ENCODE measurements at regions not wholly inside any gene's neighbourhood (a gene's known extent, or its start where the extent isn't known, plus 50 kb on each side); places are given as distances from the start of the nearest gene placed in this dataset.
"Not testable (repeated sequence)": the region's sequence is repeated elsewhere in the genome, so short reads cannot be mapped to it uniquely, and the experiment has no call there.

DNA sequence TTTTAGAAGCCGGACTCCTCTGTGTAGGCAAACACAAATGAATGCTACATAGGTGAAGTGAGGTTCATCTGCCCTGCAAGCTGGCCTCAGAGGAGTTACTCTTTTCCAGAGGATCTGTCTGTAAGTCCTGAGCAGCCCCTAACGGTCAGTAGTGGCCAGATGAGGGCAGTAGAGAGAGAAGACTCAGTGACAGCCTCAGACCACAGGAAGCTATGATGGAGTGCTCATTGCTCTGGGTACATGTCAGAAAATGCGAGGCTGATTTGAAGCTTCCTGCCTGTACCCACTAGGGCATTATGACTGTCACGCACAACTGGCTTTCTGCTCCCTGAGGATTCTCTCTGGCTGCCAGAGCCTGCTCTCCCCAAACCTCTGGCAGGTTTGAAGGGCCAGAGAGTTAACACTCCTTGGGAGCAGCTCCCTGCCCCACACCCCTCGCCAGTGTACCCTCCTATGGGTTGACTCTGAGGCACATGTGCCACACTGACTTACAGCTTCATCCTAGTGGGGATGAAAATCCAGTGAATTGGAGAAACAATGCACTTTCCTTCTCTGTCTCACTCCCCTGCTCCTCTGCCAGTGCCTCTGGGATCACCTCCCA lies 141.5 kb downstream of the GABRG2 start:
- DNase-seq (ENCODE audit: low read depth in 2 of 3, low spot score in 1 of 3): peak in 1 of 3 donors; percentile 1

GRCh38 chr5:162214551-162214950 lies 147.0 kb downstream of the GABRG2 start:
- DNase-seq (ENCODE audit: low read depth in 2 of 3, low spot score in 1 of 3): no peak

GRCh38 chr5:162217037-162217436 lies 149.5 kb downstream of the GABRG2 start:
- no peak for DNase-seq (ENCODE audit: low read depth in 2 of 3, low spot score in 1 of 3)

- no peak for DNase-seq (ENCODE audit: low read depth in 2 of 3, low spot score in 1 of 3)
Measured at GRCh38 chr5:162221910-162222309, 154.3 kb downstream of the GABRG2 start.

GRCh38 chr5:162227075-162227474 lies 159.5 kb downstream of the GABRG2 start:
- no peak for DNase-seq (ENCODE audit: low read depth in 2 of 3, low spot score in 1 of 3)

GRCh38 chr5:162230348-162230747 lies 162.8 kb downstream of the GABRG2 start:
- no peak for DNase-seq (ENCODE audit: low read depth in 2 of 3, low spot score in 1 of 3)

DNA sequence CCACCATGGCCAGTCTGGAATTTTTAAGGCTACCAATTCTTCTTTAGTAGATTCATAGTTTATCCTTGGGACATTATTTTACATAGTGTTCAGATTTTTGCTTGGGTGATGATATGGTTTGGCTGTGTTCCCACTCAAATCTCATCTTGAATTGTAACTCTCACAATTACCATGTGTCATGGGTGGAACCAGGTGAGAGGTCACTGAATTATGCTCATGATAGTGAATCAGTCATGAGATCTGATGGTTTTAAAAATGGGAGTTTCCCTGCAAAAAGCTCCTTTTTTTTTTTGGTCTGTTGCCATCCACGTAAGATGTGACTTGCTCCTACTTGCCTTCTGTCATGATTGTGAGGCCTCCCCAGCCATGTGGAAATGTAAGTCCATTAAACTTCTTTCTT lies 163.9 kb downstream of the GABRG2 start:
- DNase-seq (ENCODE audit: low read depth in 2 of 3, low spot score in 1 of 3): no peak

DNA sequence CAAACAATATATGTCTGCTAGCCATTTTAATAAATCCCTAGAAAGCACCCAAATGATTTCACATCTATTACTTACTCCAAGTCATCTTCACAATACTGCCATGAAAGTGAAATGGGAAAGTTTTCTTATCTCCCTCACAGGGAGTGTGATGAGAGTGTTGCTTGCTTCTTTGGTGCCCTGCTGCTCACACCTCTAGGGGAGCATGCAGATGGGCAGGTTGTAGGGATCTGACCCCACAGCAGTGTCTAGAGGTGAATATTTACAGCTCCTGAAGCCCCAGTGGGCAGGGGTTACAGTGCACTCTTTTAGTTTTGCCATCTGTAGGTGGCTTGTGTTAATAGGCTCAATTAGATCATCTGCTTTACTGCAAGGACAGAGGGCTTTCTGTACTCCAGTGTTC lies 173.2 kb downstream of the GABRG2 start:
- no peak for DNase-seq (ENCODE audit: low read depth in 2 of 3, low spot score in 1 of 3)

DNA sequence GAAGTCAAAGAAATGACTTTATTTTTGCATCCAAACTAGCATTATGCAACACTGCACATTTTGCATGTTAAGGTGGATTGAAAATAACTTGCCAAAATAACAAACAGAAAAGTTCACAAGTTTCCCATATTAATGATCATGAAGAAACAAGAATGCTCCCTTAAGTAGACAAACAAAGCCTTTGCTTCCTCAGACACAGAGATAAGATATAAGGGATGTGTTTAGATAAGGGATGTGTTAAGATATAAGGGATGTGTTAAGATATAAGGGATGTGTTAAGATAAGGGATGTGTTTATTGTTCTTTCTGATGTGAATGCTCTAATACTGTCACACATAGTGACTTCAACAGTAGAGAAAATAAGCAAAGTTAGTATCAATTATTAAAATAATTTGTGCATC lies 174.8 kb downstream of the GABRG2 start:
- DNase-seq (ENCODE audit: low read depth in 2 of 3, low spot score in 1 of 3): no peak

- DNase-seq (ENCODE audit: low read depth in 2 of 3, low spot score in 1 of 3): no peak
Measured at GRCh38 chr5:162243651-162244050, 176.1 kb downstream of the GABRG2 start.

- no peak for DNase-seq (ENCODE audit: low read depth in 2 of 3, low spot score in 1 of 3)
Measured at GRCh38 chr5:162248107-162248713, 180.6 kb downstream of the GABRG2 start.

DNA sequence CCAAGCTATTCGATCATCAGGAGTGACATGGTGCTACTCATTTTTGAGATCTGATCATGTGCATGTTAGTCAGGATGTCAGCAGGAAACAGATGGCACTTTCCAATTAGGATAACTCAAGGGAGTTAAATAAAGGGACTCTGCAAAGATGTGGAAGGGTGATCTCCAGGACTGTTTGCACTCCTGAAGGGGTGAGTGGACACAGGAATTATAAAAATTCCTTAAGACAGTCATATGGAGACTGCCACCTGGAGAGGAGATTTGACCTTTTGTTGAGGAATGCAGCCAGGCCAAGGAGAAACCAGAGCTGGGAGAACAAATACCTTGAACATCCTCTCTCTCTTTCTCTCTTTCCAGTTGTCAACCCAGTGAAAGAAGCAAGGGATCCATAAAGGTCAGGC lies 189.1 kb downstream of the GABRG2 start:
- no peak for DNase-seq (ENCODE audit: low read depth in 2 of 3, low spot score in 1 of 3)

- no peak for DNase-seq (ENCODE audit: low read depth in 2 of 3, low spot score in 1 of 3)
Measured at GRCh38 chr5:162268694-162269481, 201.3 kb downstream of the GABRG2 start.

DNA sequence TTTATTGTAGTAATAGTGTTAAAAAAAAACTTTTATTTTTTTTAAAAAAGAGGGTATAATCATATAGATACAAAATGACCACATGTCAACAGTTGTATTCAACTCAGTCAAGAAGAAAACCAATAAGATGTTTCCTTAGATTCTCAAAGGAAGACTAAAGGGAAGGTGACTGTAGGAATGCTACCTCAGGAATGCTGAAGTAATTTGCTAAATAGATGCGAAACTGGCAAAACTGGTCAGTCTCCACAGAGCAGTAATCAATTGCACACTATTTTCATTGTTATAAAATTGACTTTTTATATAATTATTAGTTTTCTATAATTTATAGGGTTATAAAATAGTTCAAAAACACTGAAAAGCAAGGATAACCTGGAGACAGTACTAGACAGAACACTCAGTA lies 204.8 kb downstream of the GABRG2 start:
- no peak for DNase-seq (ENCODE audit: low read depth in 2 of 3, low spot score in 1 of 3)

- DNase-seq (ENCODE audit: low read depth in 2 of 3, low spot score in 1 of 3): no peak
Measured at GRCh38 chr5:162274679-162275078, 207.1 kb downstream of the GABRG2 start.

DNA sequence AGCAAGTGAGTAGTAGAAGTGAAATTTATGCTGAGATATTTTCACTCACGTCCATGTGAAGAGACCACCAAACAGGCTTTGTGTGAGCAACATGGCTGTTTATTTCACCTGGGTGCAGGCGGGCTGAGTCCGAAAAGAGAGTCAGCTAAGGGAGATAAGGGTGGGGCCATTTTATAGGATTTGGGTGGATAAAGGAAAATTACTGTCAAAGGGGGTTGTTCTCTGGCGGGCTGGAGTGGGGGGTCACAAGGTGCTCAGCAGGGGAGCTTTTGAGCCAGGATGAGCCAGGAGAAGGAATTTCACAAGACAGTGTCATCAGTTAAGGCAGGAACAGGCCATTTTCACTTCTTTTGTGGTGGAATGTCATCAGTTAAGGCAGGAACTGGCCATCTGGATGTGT lies 207.8 kb downstream of the GABRG2 start:
- DNase-seq (ENCODE audit: low read depth in 2 of 3, low spot score in 1 of 3): not testable (repeated sequence)

DNA sequence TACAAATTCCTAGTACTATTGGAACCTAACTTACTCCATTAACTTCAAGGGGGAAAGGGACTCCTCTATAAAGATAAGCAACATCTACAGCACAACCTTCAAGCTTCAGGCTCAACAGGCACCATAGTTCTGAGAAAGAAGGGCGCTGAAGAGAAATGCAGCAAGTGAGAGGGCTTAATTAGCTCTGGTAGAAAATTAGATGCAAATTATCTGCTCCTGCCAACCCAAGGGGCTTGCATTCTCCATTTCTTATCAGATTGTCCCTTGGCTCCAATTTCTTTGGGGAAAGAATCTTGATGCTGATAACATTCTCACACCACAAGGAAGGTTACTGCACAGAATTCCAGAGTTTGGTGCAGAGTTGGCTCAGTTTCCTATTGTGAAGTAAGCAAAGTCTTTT lies 214.6 kb downstream of the GABRG2 start:
- DNase-seq (ENCODE audit: low read depth in 2 of 3, low spot score in 1 of 3): no peak

- DNase-seq (ENCODE audit: low read depth in 2 of 3, low spot score in 1 of 3): no peak
Measured at GRCh38 chr5:162283609-162284008, 216.0 kb downstream of the GABRG2 start.

- no peak for DNase-seq (ENCODE audit: low read depth in 2 of 3, low spot score in 1 of 3)
Measured at GRCh38 chr5:162288647-162289296, 221.2 kb downstream of the GABRG2 start.

GRCh38 chr5:162289489-162289888 lies 221.9 kb downstream of the GABRG2 start:
- no peak for DNase-seq (ENCODE audit: low read depth in 2 of 3, low spot score in 1 of 3)

- DNase-seq (ENCODE audit: low read depth in 2 of 3, low spot score in 1 of 3): no peak
Measured at GRCh38 chr5:162299793-162300192, 232.2 kb downstream of the GABRG2 start.

DNA sequence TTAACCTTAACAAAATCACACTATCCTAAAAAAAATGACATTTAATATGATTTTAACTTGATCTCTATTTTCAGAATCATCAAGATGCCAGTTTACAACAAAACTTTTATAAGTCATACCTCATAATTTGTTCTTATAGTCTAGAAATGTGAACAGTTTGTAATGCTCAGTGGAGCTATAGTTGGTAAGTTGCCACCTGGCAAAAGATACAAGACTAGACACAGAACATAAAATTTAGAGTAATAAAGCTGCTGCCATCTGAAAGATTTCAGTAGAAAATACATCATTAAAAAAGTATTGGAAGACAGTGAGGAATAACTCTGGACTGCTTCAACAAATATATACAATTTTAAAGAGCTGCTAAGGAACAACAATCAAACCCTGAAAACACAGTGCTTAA lies 233.8 kb downstream of the GABRG2 start:
- DNase-seq (ENCODE audit: low read depth in 2 of 3, low spot score in 1 of 3): no peak

All from stimulated activated CD4-positive, alpha-beta T cell treated with anti-CD3 and anti-CD28 coated beads, Interleukin-12 subunit alpha, Interleukin-12 subunit beta, amount 100 ng/mL, for 48 hours (primary cell).